Dermis microvascular lymphatic vessel endothelial cell (primary cell): ENCODE measurements at regions not wholly inside any gene's neighbourhood (a gene's known extent, or its start where the extent isn't known, plus 50 kb on each side); places are given as distances from the start of the nearest gene placed in this dataset.

ENCODE experiments used
- DNase-seq, 2 donors: peaks; one replicate each; pipeline versions ENCODE4 v3.0.0 to v3.0.0-alpha.2; 2010; ENCODE audit warnings: low read depth in 2 of 2

GRCh38 chr9:88692827-88693226 lies 157.8 kb downstream of the NXNL2 start:
- DNase-seq, result no peak

GRCh38 chr9:88694625-88695024 lies 159.6 kb downstream of the NXNL2 start:
- DNase-seq, result peak in 1 of 2 donors; percentile 27

GRCh38 chr9:88696501-88696900 lies 161.5 kb downstream of the NXNL2 start:
- DNase-seq, result no peak

- no peak for DNase-seq
Observed at GRCh38 chr9:88697764-88698432, 162.9 kb downstream of the NXNL2 start.

- no peak for DNase-seq
Observed at GRCh38 chr9:88702985-88703384, 168.0 kb downstream of the NXNL2 start.

- no peak for DNase-seq
Observed at GRCh38 chr9:88706193-88707113, 171.5 kb downstream of the NXNL2 start.

GRCh38 chr9:88710449-88710848 lies 175.5 kb downstream of the NXNL2 start:
- DNase-seq, result no peak

GRCh38 chr9:88711719-88712118 lies 176.7 kb downstream of the NXNL2 start:
- DNase-seq, result no peak

- no peak for DNase-seq
Observed at GRCh38 chr9:88712484-88712883, 177.5 kb downstream of the NXNL2 start.

- no peak for DNase-seq
Observed at GRCh38 chr9:88713010-88713409, 178.0 kb downstream of the NXNL2 start.

- DNase-seq, result no peak
Observed at GRCh38 chr9:88716596-88717290, 181.8 kb downstream of the NXNL2 start.

GRCh38 chr9:88721025-88721424 lies 186.0 kb downstream of the NXNL2 start:
- DNase-seq, result no peak

- DNase-seq, result no peak
Observed at GRCh38 chr9:88721495-88722279, 186.7 kb downstream of the NXNL2 start.

- DNase-seq, result peak; percentile 22 to 64
Observed at GRCh38 chr9:88722753-88723152, 187.8 kb downstream of the NXNL2 start.

- DNase-seq, result no peak
Observed at GRCh38 chr9:88723751-88724150, 188.8 kb downstream of the NXNL2 start.

- no peak for DNase-seq
Observed at GRCh38 chr9:88724331-88724730, 189.4 kb downstream of the NXNL2 start.

GRCh38 chr9:88725300-88726019 lies 190.5 kb downstream of the NXNL2 start:
- no peak for DNase-seq

GRCh38 chr9:88726803-88727202 lies 191.8 kb downstream of the NXNL2 start:
- no peak for DNase-seq

- no peak for DNase-seq
Observed at GRCh38 chr9:88730780-88731179, 195.8 kb downstream of the NXNL2 start.

- peak in 1 of 2 donors; percentile 81 for DNase-seq
Observed at GRCh38 chr9:88732128-88732527, 197.2 kb downstream of the NXNL2 start.
